HG03139 (cell line): ENCODE measurements at regions not wholly inside any gene's neighbourhood (a gene's known extent, or its start where the extent isn't known, plus 50 kb on each side); places are given as distances from the start of the nearest gene placed in this dataset.

Experiments
- ATAC-seq: cut with Tn5 transposase; IDR thresholded peaks from one replicate; pipeline ENCODE4 v1.9.1; 2021; ENCODE audit not compliant: unreplicated experiment

GRCh38 chr5:58156973-58157701 is 302.7 kb downstream of the PLK2 start:
- no peak for ATAC-seq

GRCh38 chr5:58156361-58156760 is 303.5 kb downstream of the PLK2 start:
- ATAC-seq: no peak

- no peak for ATAC-seq
Measured at GRCh38 chr5:58153255-58153654, 306.6 kb downstream of the PLK2 start.

GRCh38 chr5:58151414-58151813 is 308.5 kb downstream of the PLK2 start:
- ATAC-seq: no peak

- no peak for ATAC-seq
Measured at GRCh38 chr5:58150926-58151325, 309.0 kb downstream of the PLK2 start.

GRCh38 chr5:58149746-58150145 is 310.1 kb downstream of the PLK2 start:
- ATAC-seq: no peak

GRCh38 chr5:58149345-58149744 is 310.5 kb downstream of the PLK2 start:
- ATAC-seq: no peak

GRCh38 chr5:58148254-58148775 is 311.6 kb downstream of the PLK2 start:
- ATAC-seq: no peak

GRCh38 chr5:58145397-58145934 is 314.4 kb downstream of the PLK2 start:
- ATAC-seq: no peak

GRCh38 chr5:58143727-58144126 is 316.2 kb downstream of the PLK2 start:
- no peak for ATAC-seq

- no peak for ATAC-seq
Measured at GRCh38 chr5:58143181-58143580, 316.7 kb downstream of the PLK2 start.

GRCh38 chr5:58138791-58139190 is 321.1 kb downstream of the PLK2 start:
- no peak for ATAC-seq

GRCh38 chr5:58136406-58136805 is 323.5 kb downstream of the PLK2 start:
- ATAC-seq: no peak

GRCh38 chr5:58135571-58136335 is 324.1 kb downstream of the PLK2 start:
- no peak for ATAC-seq

- no peak for ATAC-seq
Measured at GRCh38 chr5:58133631-58134296, 326.1 kb downstream of the PLK2 start.

GRCh38 chr5:58133216-58133615 is 326.7 kb downstream of the PLK2 start:
- ATAC-seq: no peak

GRCh38 chr5:58127255-58128220 is 332.3 kb downstream of the PLK2 start:
- no peak for ATAC-seq

- ATAC-seq: no peak
Measured at GRCh38 chr5:58123501-58123900, 336.4 kb downstream of the PLK2 start.

GRCh38 chr5:58122848-58123392 is 337.0 kb downstream of the PLK2 start:
- no peak for ATAC-seq

- no peak for ATAC-seq
Measured at GRCh38 chr5:58122157-58122556, 337.7 kb downstream of the PLK2 start.
